ENCODE measurements at regions not wholly inside any gene's neighbourhood (a gene's known extent, or its start where the extent isn't known, plus 50 kb on each side); places are given as distances from the start of the nearest gene placed in this dataset.
"Not testable (repeated sequence)": the region's sequence is repeated elsewhere in the genome, so short reads cannot be mapped to it uniquely, and the experiment has no call there.

DNA sequence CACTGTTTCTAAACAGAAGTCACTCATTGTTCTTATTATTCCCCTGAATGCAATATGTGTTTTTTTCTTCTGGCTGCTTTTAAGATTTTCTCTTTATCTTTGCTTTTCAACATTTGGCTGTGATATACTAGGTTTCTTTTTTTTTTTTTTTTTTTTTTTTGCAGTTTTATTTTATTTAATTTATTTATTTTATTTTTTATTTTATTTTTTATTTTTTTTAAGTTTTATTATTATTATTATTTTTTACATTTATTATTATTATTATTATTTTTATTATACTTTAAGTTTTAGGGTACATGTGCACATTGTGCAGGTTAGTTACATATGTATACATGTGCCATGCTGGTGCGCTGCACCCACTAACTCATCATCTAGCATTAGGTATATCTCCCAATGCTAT is 221.9 kb downstream of the UTP18 start:
- not testable (repeated sequence) for TF ChIP-seq MAX (IDR thresholded peaks at IDR 0.05; ENCODE audit: low read depth, low read length); POLR2A (IDR thresholded peaks at IDR 0.05; ENCODE audit: extremely low read depth, insufficient read length)
- TF ChIP-seq, protein P1, sequence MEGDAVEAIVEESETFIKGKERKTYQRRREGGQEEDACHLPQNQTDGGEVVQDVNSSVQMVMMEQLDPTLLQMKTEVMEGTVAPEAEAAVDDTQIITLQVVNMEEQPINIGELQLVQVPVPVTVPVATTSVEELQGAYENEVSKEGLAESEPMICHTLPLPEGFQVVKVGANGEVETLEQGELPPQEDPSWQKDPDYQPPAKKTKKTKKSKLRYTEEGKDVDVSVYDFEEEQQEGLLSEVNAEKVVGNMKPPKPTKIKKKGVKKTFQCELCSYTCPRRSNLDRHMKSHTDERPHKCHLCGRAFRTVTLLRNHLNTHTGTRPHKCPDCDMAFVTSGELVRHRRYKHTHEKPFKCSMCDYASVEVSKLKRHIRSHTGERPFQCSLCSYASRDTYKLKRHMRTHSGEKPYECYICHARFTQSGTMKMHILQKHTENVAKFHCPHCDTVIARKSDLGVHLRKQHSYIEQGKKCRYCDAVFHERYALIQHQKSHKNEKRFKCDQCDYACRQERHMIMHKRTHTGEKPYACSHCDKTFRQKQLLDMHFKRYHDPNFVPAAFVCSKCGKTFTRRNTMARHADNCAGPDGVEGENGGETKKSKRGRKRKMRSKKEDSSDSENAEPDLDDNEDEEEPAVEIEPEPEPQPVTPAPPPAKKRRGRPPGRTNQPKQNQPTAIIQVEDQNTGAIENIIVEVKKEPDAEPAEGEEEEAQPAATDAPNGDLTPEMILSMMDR (IDR thresholded peaks at IDR 0.05; ENCODE audit: low read depth, low read length): not testable (repeated sequence)
